ENCODE measurements at regions not wholly inside any gene's neighbourhood (a gene's known extent, or its start where the extent isn't known, plus 50 kb on each side); places are given as distances from the start of the nearest gene placed in this dataset.

DNA sequence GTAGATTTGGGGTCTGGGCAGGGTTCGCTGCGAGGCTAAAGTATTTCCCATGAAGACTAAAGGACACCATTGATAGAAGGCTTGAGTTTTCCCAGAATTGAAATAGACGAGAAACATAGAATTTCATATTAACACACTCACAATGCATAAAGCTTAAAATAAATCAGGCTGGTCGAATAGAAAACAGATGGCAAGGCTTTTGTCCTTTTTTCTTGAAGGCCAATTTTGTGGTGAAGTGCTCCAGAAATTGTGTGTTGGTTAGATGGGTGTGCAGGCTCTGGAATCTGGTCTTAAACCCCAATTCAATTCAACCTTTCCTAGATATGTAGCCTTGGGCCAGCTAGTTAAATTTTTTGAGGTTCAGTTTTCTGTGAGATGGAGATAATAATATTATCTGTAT lies 56.9 kb upstream of the LRCH1 start:
- Histone ChIP-seq H2BK20ac (ENCODE audit: low read depth, low read length, poor library complexity, severe bottlenecking) (no peak overlapping the region), H3K9ac (ENCODE audit: extremely low read depth, insufficient read length, low read length) (no peak overlapping the region), H4K5ac (ENCODE audit: insufficient read length, low read depth, low read length) (no peak overlapping the region), H3K27me3 (ENCODE audit: insufficient read depth, low read length) (no peaks in the 10 kb centered on the region), H3K23me2 (ENCODE audit: insufficient read length, low read depth, low read length, poor library complexity, severe bottlenecking) (no peaks in the 10 kb centered on the region), H2BK12ac (ENCODE audit: insufficient read length, low read depth, low read length) (no peak overlapping the region), H3K4ac (ENCODE audit: low read depth, low read length) (no peak overlapping the region), H2AFZ (ENCODE audit: low read length) (no peak overlapping the region), H3K79me2 (ENCODE audit: insufficient read depth, low read length) (no peaks in the 10 kb centered on the region), H3K27ac (ENCODE audit: insufficient read length, low read depth, low read length) (no peak overlapping the region), H2AK5ac (ENCODE audit: insufficient read length, low read length) (no peak overlapping the region), H3K56ac (ENCODE audit: insufficient read length, low read depth, low read length) (no peak overlapping the region), H3K4me2 (ENCODE audit: insufficient read depth, insufficient read length, low read length) (no peak overlapping the region), H4K20me1 (ENCODE audit: control insufficient read depth, insufficient read depth, insufficient read length) (no peaks in the 10 kb centered on the region), H4K8ac (replicated peaks; ENCODE audit: insufficient read length, low read depth, low read length) (no peak overlapping the region), H4K91ac (ENCODE audit: insufficient read length, low read depth, low read length) (no peak overlapping the region), H3K14ac (ENCODE audit: insufficient read depth, low read length) (no peak overlapping the region), H2BK15ac (ENCODE audit: low read depth, low read length) (no peak overlapping the region), H2BK5ac (ENCODE audit: insufficient read length, low read length) (no peak overlapping the region), H3K23ac (ENCODE audit: insufficient read length, low read depth, low read length) (no peak overlapping the region), H3T11ph (ENCODE audit: low read length) (no peak overlapping the region), H3K79me1 (ENCODE audit: insufficient read depth, low read depth, low read length, poor library complexity, severe bottlenecking) (no peaks in the 10 kb centered on the region), H2BK120ac (ENCODE audit: low read depth, low read length, poor library complexity, severe bottlenecking) (no peak overlapping the region), H3K9me3 (ENCODE audit: control insufficient read depth, low read depth, low read length) (no peaks in the 10 kb centered on the region), H3K18ac (ENCODE audit: insufficient read length, low read depth, low read length) (no peak overlapping the region), H3K4me1 (ENCODE audit: insufficient read depth, low read length) (no peaks in the 10 kb centered on the region)
- no peaks in the 10 kb centered on the region for H3K9me3 Mint-ChIP-seq
- DNase-seq, result no peak
- WGBS (ENCODE audit: extremely low coverage, insufficient read length, low lambda C conversion rate), result no CpG with 5 or more reads among the region's 4 CpGs
- TF ChIP-seq, protein P1, sequence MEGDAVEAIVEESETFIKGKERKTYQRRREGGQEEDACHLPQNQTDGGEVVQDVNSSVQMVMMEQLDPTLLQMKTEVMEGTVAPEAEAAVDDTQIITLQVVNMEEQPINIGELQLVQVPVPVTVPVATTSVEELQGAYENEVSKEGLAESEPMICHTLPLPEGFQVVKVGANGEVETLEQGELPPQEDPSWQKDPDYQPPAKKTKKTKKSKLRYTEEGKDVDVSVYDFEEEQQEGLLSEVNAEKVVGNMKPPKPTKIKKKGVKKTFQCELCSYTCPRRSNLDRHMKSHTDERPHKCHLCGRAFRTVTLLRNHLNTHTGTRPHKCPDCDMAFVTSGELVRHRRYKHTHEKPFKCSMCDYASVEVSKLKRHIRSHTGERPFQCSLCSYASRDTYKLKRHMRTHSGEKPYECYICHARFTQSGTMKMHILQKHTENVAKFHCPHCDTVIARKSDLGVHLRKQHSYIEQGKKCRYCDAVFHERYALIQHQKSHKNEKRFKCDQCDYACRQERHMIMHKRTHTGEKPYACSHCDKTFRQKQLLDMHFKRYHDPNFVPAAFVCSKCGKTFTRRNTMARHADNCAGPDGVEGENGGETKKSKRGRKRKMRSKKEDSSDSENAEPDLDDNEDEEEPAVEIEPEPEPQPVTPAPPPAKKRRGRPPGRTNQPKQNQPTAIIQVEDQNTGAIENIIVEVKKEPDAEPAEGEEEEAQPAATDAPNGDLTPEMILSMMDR (conservative IDR thresholded peaks at IDR 0.05), result no peak
- H3K27me3 Mint-ChIP-seq (ENCODE audit: low read depth), result no peaks in the 10 kb centered on the region
- no peaks in the 10 kb centered on the region for H3K36me3 Mint-ChIP-seq (ENCODE audit: insufficient read depth in 1 of 3, low read depth in 3 of 3)
- peaks cover 2 to 4% of the 10 kb centered on the region in 2 experiments; a peak in 3 of 4 replicates for H3K4me1 Mint-ChIP-seq
- H3K27ac Mint-ChIP-seq, result no peak overlapping the region
- no peak overlapping the region for H3K4me3 Mint-ChIP-seq
